Heart right ventricle (tissue), 16 donors: ENCODE measurements at regions not wholly inside any gene's neighbourhood (a gene's known extent, or its start where the extent isn't known, plus 50 kb on each side); places are given as distances from the start of the nearest gene placed in this dataset.

Experiments used
- ATAC-seq, 8 donors: fragments of 200-7000 bp; cut with Tn5 transposase; one replicate each; pipeline ENCODE4 v1.9.1; 2020; ENCODE audit warnings: mild to moderate bottlenecking in 8 of 8, moderate library complexity in 8 of 8, moderate number of reproducible peaks in 1 of 8
- DNase-seq, 2 donors: peaks; one replicate each; pipeline ENCODE4 v3.0.0-alpha.2; 2020
- H3K27ac ChIP-seq, 10 donors: fragments of 200-600 bp; sonication (generic) in 2 of 10; one replicate each; pipeline versions ENCODE4 v1.5.0 to v1.8.0; 2020 to 2022; ENCODE audit warnings: mild to moderate bottlenecking in 3 of 10
- H3K27me3 ChIP-seq, 7 donors: fragments of 200-600 bp; one replicate each; pipeline ENCODE4 v1.8.0; 2021 to 2022; ENCODE audit warnings: mild to moderate bottlenecking in 2 of 7
- H3K36me3 ChIP-seq, 9 donors: fragments of 200-600 bp; sonication (generic) in 1 of 9; one replicate each; pipeline versions ENCODE4 v1.5.0 to v1.8.0; 2020 to 2022; ENCODE audit warnings: mild to moderate bottlenecking in 2 of 9
- H3K4me1 ChIP-seq, 9 donors: fragments of 200-600 bp; sonication (generic) in 1 of 9; one replicate each; pipeline versions ENCODE4 v1.5.0 to v1.8.0; 2020 to 2022; ENCODE audit warnings: mild to moderate bottlenecking in 4 of 9
- H3K4me3 ChIP-seq, 10 donors: fragments of 200-600 bp; sonication (generic) in 2 of 10; one replicate each; pipeline versions ENCODE4 v1.5.0 to v1.8.0; 2020 to 2022; ENCODE audit warnings: mild to moderate bottlenecking in 7 of 10, moderate library complexity in 2 of 10
- H3K9me3 ChIP-seq, 11 donors: fragments of 200-600 bp in 10 of 11; sonication (generic) in 2 of 11; one replicate each; pipeline versions ENCODE4 v1.5.0 to v1.8.0; 2013 to 2022; ENCODE audit warnings: mild to moderate bottlenecking in 2 of 11, control low read depth in 1 of 11, moderate library complexity in 1 of 11
- CTCF ChIP-seq, 9 donors: fragments of 200-600 bp; sonication (generic) in 2 of 9; IDR thresholded peaks; one replicate each; pipeline versions ENCODE4 v1.5.0 to v1.8.0; 2021 to 2022; ENCODE audit warnings: antibody characterized with exemption in 9 of 9, mild to moderate bottlenecking in 5 of 9, moderate library complexity in 1 of 9
- WGBS, 2 donors: extraction: QIAGEN DNeasy Blood & Tissue Kit; methylation state at CpG; one replicate each; pipeline ENCODE4 v1.1.7; 2013; ENCODE audit warnings: inconsistent platforms in 1 of 2; 5-methylcytosine and 5-hydroxymethylcytosine counted together
- intact Hi-C, 10 donors: fragments of 100-400 bp; cut with DNase I; formaldehyde crosslinking; loops; one replicate each; pipeline versions ENCODE4 v1.11.1 to v1.14.2; 2022
- donor health status: Arrhythmogenic right ventricular cardiomyopathy.
- donor health status: ischemic (EF 13 %, LVEDD 7.1; RV severe dilation, severe dysfunction).
- donor health status: healthy with polysubstance abuse.
- donor health status: DM: no; HTN: yes; CAD: no.
- donor health status: DM: no; HTN: no; CAD: no.
- donor health status: ischemic (EF 25% LVEDD 6.9; RV normal size, moderate dysfunction).
- donor health status: ischemic (EF 25% LVEDD 5.7; RV mildly dilated, moderate dysfunction).
- donor health status: healthy.
- donor health status: DM: yes; HTN: yes; CAD: no.
- donor health status: Ischemic cardiomyopathy.
- donor health status: ischemic (EF 35%, LVEDD 5.7; RV mildly dilated, moderate dysfunction).
- donor health status: nonischemic (EF 11% LVEDD 7.7; RV severe dilation, severe dysfunction).
- donor health status: DM: yes; HTN: yes; CAD: no.
- donor health status: PGD.
- donor health status: ischemic (EF 29% LVEDD 5.4; RV normal size, mild dysfunction).
- donor health status: nonischemic (EF 23%, LVEDD 6.1; RV moderate dilation, normal function).

GRCh38 chr2:215699018-215699417 is 263.1 kb upstream of the FN1 start:
- no peak for TF ChIP-seq CTCF (IDR thresholded peaks at IDR 0.05)
- intact Hi-C loops, result no loop called here
- Histone ChIP-seq H3K4me1 (peaks cover 0 to 45% (median 0%) of the 10 kb centered on the region in 9 donors), H3K27me3 (no peaks in the 10 kb centered on the region), H3K27ac (no peak overlapping the region), H3K4me3 (no peak overlapping the region), H3K9me3 (peaks cover 0 to 18% (median 0%) of the 10 kb centered on the region in 11 donors), H3K36me3 (no peaks in the 10 kb centered on the region)
- no peak for DNase-seq
- 90 to 94% methylated on average over 2 of the region's 2 CpGs for WGBS, 2 donors
- ATAC-seq, result no peak

DNA sequence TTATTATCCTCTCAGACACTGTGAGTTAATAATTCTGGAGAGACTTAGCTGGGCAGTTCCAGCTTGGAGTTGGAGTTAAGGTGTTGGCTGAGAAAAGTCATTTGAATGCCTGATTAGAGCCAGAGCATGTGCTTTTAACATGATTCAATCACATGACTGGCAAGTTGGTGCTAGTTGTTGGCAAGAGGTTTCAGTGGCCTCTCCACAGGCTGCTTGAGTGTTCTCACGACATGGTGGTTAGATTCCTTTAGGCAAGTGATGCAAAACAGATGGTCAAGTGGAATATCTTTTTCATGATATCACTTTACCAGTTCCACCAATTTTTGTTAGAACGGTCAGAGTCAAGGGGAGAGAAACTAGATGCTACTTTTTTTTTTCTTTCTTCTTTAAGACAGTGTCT is 262.7 kb upstream of the FN1 start:
- DNase-seq (no peak), ATAC-seq (no peak)
- intact Hi-C loops, result no loop called here
- H3K4me1 ChIP-seq, result peaks cover 0 to 49% (median 0%) of the 10 kb centered on the region in 9 donors
- H3K4me3 ChIP-seq, result no peak overlapping the region
- WGBS, 2 donors, result 80 to 84% methylated on average over 2 of the region's 2 CpGs
- no peak for TF ChIP-seq CTCF (IDR thresholded peaks at IDR 0.05)
- peaks cover 0 to 18% (median 0%) of the 10 kb centered on the region in 11 donors for H3K9me3 ChIP-seq
- H3K36me3 ChIP-seq, result no peaks in the 10 kb centered on the region
- H3K27me3 ChIP-seq, result no peaks in the 10 kb centered on the region
- no peak overlapping the region for H3K27ac ChIP-seq

- Histone ChIP-seq H3K9me3 (peaks cover 0 to 18% (median 0%) of the 10 kb centered on the region in 11 donors), H3K4me3 (no peak overlapping the region), H3K27ac (no peak overlapping the region), H3K4me1 (peaks cover 0 to 59% (median 0%) of the 10 kb centered on the region in 9 donors), H3K27me3 (no peaks in the 10 kb centered on the region), H3K36me3 (no peaks in the 10 kb centered on the region)
- ATAC-seq (no peak), DNase-seq (no peak)
- WGBS, 2 donors, result 68 to 79% methylated on average over 6 of the region's 6 CpGs
- intact Hi-C loops, result no loop called here
- no peak for TF ChIP-seq CTCF (IDR thresholded peaks at IDR 0.05)
Observed at GRCh38 chr2:215697496-215697895, 261.6 kb upstream of the FN1 start.

GRCh38 chr2:215697003-215697402 is 261.1 kb upstream of the FN1 start:
- Histone ChIP-seq H3K36me3 (no peaks in the 10 kb centered on the region), H3K27ac (no peak overlapping the region), H3K9me3 (peaks cover 0 to 18% (median 0%) of the 10 kb centered on the region in 11 donors), H3K27me3 (no peaks in the 10 kb centered on the region), H3K4me1 (peaks cover 0 to 59% (median 0%) of the 10 kb centered on the region in 9 donors), H3K4me3 (no peak overlapping the region)
- 89 to 100% methylated on average over 2 of the region's 2 CpGs for WGBS, 2 donors
- ATAC-seq (no peak), DNase-seq (no peak)
- intact Hi-C loops, result no loop called here
- no peak for TF ChIP-seq CTCF (IDR thresholded peaks at IDR 0.05)
